ENCODE measurements at regions not wholly inside any gene's neighbourhood (a gene's known extent, or its start where the extent isn't known, plus 50 kb on each side); places are given as distances from the start of the nearest gene placed in this dataset.

- TF ChIP-seq POLR2A (IDR thresholded peaks at IDR 0.05) = no peak
- TF ChIP-seq, protein P1, sequence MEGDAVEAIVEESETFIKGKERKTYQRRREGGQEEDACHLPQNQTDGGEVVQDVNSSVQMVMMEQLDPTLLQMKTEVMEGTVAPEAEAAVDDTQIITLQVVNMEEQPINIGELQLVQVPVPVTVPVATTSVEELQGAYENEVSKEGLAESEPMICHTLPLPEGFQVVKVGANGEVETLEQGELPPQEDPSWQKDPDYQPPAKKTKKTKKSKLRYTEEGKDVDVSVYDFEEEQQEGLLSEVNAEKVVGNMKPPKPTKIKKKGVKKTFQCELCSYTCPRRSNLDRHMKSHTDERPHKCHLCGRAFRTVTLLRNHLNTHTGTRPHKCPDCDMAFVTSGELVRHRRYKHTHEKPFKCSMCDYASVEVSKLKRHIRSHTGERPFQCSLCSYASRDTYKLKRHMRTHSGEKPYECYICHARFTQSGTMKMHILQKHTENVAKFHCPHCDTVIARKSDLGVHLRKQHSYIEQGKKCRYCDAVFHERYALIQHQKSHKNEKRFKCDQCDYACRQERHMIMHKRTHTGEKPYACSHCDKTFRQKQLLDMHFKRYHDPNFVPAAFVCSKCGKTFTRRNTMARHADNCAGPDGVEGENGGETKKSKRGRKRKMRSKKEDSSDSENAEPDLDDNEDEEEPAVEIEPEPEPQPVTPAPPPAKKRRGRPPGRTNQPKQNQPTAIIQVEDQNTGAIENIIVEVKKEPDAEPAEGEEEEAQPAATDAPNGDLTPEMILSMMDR (IDR thresholded peaks at IDR 0.05) = no peak
- no peaks in the 10 kb centered on the region for H3K9me3 ChIP-seq
- WGBS, 2 donors = 68 to 72% methylated on average over 10 of the region's 10 CpGs
- intact Hi-C loops (cut with DNase I; ENCODE audit: low total_unique reads) = no loop called here
- no peaks in the 10 kb centered on the region for H3K27me3 ChIP-seq
- no peak for DNase-seq
- H3K36me3 ChIP-seq (ENCODE audit: low read depth, missing control alignments) = no peaks in the 10 kb centered on the region
- H3K4me3 ChIP-seq = no peak overlapping the region
- no peak overlapping the region for H3K27ac ChIP-seq
- no peaks in the 10 kb centered on the region for H3K4me1 ChIP-seq
Observed at GRCh38 chr13:103187721-103188156, 121.5 kb upstream of the SLC10A2 start.

- H3K9me3 ChIP-seq = no peaks in the 10 kb centered on the region
- H3K27me3 ChIP-seq = no peaks in the 10 kb centered on the region
- H3K4me3 ChIP-seq = no peak overlapping the region
- TF ChIP-seq, protein P1 (IDR thresholded peaks at IDR 0.05) = no peak
- no peak for TF ChIP-seq POLR2A (IDR thresholded peaks at IDR 0.05)
- H3K27ac ChIP-seq = no peak overlapping the region
- no peaks in the 10 kb centered on the region for H3K4me1 ChIP-seq
- 94 to 100% methylated on average over 2 of the region's 2 CpGs for WGBS, 2 donors
- DNase-seq = no peak
- no peaks in the 10 kb centered on the region for H3K36me3 ChIP-seq (ENCODE audit: low read depth, missing control alignments)
- intact Hi-C loops (cut with DNase I; ENCODE audit: low total_unique reads) = no loop called here
Observed at GRCh38 chr13:103184413-103184812, 118.2 kb upstream of the SLC10A2 start.

DNA sequence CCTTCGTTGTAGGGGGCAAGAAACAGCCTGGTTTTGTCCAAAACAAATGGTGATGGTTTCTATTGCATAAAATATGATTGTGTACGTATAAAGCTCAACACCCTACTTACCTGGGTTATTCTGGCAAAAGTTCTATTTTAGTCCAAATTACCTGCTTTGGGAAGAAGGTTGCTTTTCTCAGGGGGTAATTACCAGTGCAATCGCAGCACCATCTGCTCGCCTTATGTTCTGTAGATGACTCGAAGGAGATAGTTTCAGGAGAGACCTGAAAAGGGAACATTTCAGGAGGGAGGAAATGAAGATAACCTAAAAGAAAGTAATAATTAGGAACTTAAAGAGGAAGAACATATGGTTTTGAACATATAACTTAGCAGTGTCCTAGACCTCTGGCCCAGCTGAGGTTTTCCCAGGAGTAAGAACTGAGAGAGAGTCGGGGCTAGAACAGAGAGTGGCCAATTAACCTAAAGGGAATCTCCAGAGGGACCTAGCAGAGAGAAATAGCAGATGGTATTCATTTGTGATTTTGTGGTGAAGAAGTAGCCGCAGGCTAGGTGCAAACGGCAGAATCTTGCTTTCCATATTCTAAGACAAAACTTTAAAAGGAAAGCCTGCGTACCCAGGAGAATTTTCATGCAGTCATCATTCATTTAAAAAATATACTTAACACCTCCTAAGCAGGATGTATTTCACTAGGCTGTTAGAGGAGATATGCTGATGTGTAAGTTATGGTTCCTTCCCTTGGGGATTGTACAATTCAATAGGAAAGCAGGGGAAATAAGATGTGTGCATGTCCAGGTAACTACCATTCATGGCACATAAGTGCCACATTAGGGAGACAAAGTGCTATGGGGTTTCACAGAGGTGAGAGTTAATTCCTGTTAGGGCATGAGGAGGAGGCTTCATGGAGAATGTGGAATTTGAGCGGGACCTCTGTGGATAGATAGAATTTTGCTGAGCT, 113.0 kb upstream of the SLC10A2 start:
- no peak for DNase-seq
- no peaks in the 10 kb centered on the region for H3K27me3 ChIP-seq
- no peak for TF ChIP-seq POLR2A (IDR thresholded peaks at IDR 0.05)
- TF ChIP-seq, protein P1 (IDR thresholded peaks at IDR 0.05) = no peak
- H3K4me3 ChIP-seq = no peak overlapping the region
- H3K27ac ChIP-seq = no peak overlapping the region
- no peaks in the 10 kb centered on the region for H3K4me1 ChIP-seq
- no peaks in the 10 kb centered on the region for H3K9me3 ChIP-seq
- no peaks in the 10 kb centered on the region for H3K36me3 ChIP-seq (ENCODE audit: low read depth, missing control alignments)
- 62 to 71% methylated on average over 10 of the region's 10 CpGs for WGBS, 2 donors
- intact Hi-C loops (cut with DNase I; ENCODE audit: low total_unique reads) = no loop called here

DNA sequence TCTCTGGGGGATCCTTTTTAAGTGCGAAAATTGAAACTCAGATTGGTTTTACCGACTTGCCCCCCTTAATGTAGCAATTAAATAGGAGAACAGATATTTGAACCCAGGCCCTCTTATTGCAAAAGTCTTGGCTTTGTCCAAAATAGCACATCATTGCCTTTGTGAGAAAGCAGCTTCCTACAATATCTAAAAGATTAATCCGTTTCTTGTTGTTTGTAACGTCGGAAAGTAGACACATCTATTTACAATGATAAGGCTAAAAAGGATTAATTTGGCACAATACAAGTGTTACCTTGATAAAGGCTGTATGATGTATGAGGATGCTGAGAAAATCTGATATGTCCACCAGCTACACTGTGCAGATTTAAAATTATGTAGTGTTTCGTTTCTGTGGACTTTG, 108.7 kb upstream of the SLC10A2 start:
- WGBS, 2 donors = 86 to 91% methylated on average over 6 of the region's 6 CpGs
- TF ChIP-seq POLR2A (IDR thresholded peaks at IDR 0.05) = no peak
- TF ChIP-seq, protein P1 (IDR thresholded peaks at IDR 0.05) = no peak

More for the DNA sequence above, 108.7 kb upstream of the SLC10A2 start:
- no peaks in the 10 kb centered on the region for H3K4me1 ChIP-seq
- no peak overlapping the region for H3K27ac ChIP-seq
- no peak overlapping the region for H3K4me3 ChIP-seq
- H3K27me3 ChIP-seq = no peaks in the 10 kb centered on the region
- intact Hi-C loops (cut with DNase I; ENCODE audit: low total_unique reads) = no loop called here
- H3K36me3 ChIP-seq (ENCODE audit: low read depth, missing control alignments) = no peaks in the 10 kb centered on the region
- DNase-seq = no peak
- no peaks in the 10 kb centered on the region for H3K9me3 ChIP-seq
